Right atrium auricular region (tissue), 2 donors: ENCODE measurements at regions not wholly inside any gene's neighbourhood (a gene's known extent, or its start where the extent isn't known, plus 50 kb on each side); places are given as distances from the start of the nearest gene placed in this dataset.
A peak's percentile ranks its signal among the peaks of the same experiment; 100 is the strongest.

Experiments
- DNase-seq: peaks from one replicate; pipeline ENCODE4 v3.0.0-alpha.2; 2019; ENCODE audit warnings: low spot score
- H3K27ac ChIP-seq, 2 donors: fragments of 200-600 bp; sonication (generic); 1 replicate in 1 of 2; 2 replicates in 1 of 2; pipeline ENCODE4 v1.5.1; 2016 to 2019
- H3K27me3 ChIP-seq, 2 donors: fragments of 200-600 bp; sonication (generic); one replicate each; pipeline versions ENCODE4 v1.5.1 to v1.6.0; 2017 to 2019
- H3K36me3 ChIP-seq: fragments of 200-600 bp; sonication (generic); one replicate; pipeline ENCODE4 v1.5.1; 2016
- H3K4me1 ChIP-seq, 2 donors: fragments of 200-600 bp; sonication (generic); one replicate each; pipeline versions ENCODE4 v1.5.1 to v1.6.0; 2017 to 2019
- H3K4me3 ChIP-seq, 2 donors: fragments of 200-600 bp; sonication (generic); 1 replicate in 1 of 2; 2 replicates in 1 of 2; pipeline ENCODE4 v1.5.1; 2017 to 2019; ENCODE audit warnings: mild to moderate bottlenecking in 1 of 2, moderate library complexity in 1 of 2
- H3K9me3 ChIP-seq, 2 donors: fragments of 200-600 bp; sonication (generic); one replicate each; pipeline ENCODE4 v1.5.1; 2019
- CTCF ChIP-seq, 2 donors: fragments of 200-600 bp; sonication (generic); IDR thresholded peaks; one replicate each; pipeline ENCODE4 v1.5.1; 2019; ENCODE audit warnings: antibody characterized with exemption in 2 of 2

GRCh38 chr6:40936818-40937251 is 102.2 kb downstream of the UNC5CL start:
- H3K27me3 ChIP-seq, result no peaks in the 10 kb centered on the region
- TF ChIP-seq CTCF (IDR thresholded peaks at IDR 0.05), result no peak
- DNase-seq, result no peak
- H3K4me3 ChIP-seq, result no peak overlapping the region
- H3K36me3 ChIP-seq, result no peaks in the 10 kb centered on the region
- H3K9me3 ChIP-seq, result no peaks in the 10 kb centered on the region
- no peak overlapping the region for H3K27ac ChIP-seq
- peaks cover 0 to 5% of the 10 kb centered on the region in 2 donors for H3K4me1 ChIP-seq

GRCh38 chr6:40933864-40934263 is 105.2 kb downstream of the UNC5CL start:
- Histone ChIP-seq H3K27me3 (no peaks in the 10 kb centered on the region), H3K4me3 (no peak overlapping the region), H3K9me3 (no peaks in the 10 kb centered on the region), H3K36me3 (no peaks in the 10 kb centered on the region), H3K27ac (peak overlapping the region in 1 of 2 donors; percentile 80), H3K4me1 (peaks cover 0 to 12% of the 10 kb centered on the region in 2 donors)
- TF ChIP-seq CTCF (IDR thresholded peaks at IDR 0.05), result no peak
- no peak for DNase-seq

- no peak for TF ChIP-seq CTCF (IDR thresholded peaks at IDR 0.05)
- DNase-seq, result no peak
- Histone ChIP-seq H3K4me3 (no peak overlapping the region), H3K27me3 (no peaks in the 10 kb centered on the region), H3K27ac (peak overlapping the region; percentile 68 to 80), H3K36me3 (no peaks in the 10 kb centered on the region), H3K4me1 (peaks cover 0 to 12% of the 10 kb centered on the region in 2 donors), H3K9me3 (no peaks in the 10 kb centered on the region)
Measured at GRCh38 chr6:40932953-40933352, 106.1 kb downstream of the UNC5CL start.

GRCh38 chr6:40932366-40932765 is 106.7 kb downstream of the UNC5CL start:
- H3K4me1 ChIP-seq, result peaks cover 0 to 12% of the 10 kb centered on the region in 2 donors
- peak overlapping the region; percentile 68 to 80 for H3K27ac ChIP-seq

GRCh38 chr6:40931931-40932330 is 107.1 kb downstream of the UNC5CL start:
- Histone ChIP-seq H3K36me3 (no peaks in the 10 kb centered on the region), H3K27me3 (no peaks in the 10 kb centered on the region), H3K27ac (peak overlapping the region; percentile 68 to 80), H3K4me1 (peaks cover 0 to 12% of the 10 kb centered on the region in 2 donors), H3K9me3 (no peaks in the 10 kb centered on the region), H3K4me3 (no peak overlapping the region)
- no peak for DNase-seq
- TF ChIP-seq CTCF (IDR thresholded peaks at IDR 0.05), result no peak

More at GRCh38 chr6:40932366-40932765, 106.7 kb downstream of the UNC5CL start:
- H3K27me3 ChIP-seq, result no peaks in the 10 kb centered on the region
- TF ChIP-seq CTCF (IDR thresholded peaks at IDR 0.05), result no peak
- no peaks in the 10 kb centered on the region for H3K9me3 ChIP-seq
- H3K36me3 ChIP-seq, result no peaks in the 10 kb centered on the region
- no peak for DNase-seq
- no peak overlapping the region for H3K4me3 ChIP-seq

- Histone ChIP-seq H3K36me3 (no peaks in the 10 kb centered on the region), H3K27me3 (no peaks in the 10 kb centered on the region), H3K9me3 (no peaks in the 10 kb centered on the region), H3K4me1 (peaks cover 0 to 12% of the 10 kb centered on the region in 2 donors), H3K27ac (peak overlapping the region in 1 of 2 donors; percentile 27), H3K4me3 (no peak overlapping the region)
- TF ChIP-seq CTCF (IDR thresholded peaks at IDR 0.05), result no peak
- peak; percentile 28 for DNase-seq
Measured at GRCh38 chr6:40930555-40930954, 108.5 kb downstream of the UNC5CL start.
